HEK293T (cell line): ENCODE measurements at regions not wholly inside any gene's neighbourhood (a gene's known extent, or its start where the extent isn't known, plus 50 kb on each side); places are given as distances from the start of the nearest gene placed in this dataset.

Experiments used
- BHLHE40 ChIP-seq: fragments of 450-650 bp; IDR thresholded peaks from 2 replicates; pipeline ENCODE4 v1.6.1; 2016; ENCODE audit warnings: mild to moderate bottlenecking, moderate library complexity, borderline replicate concordance
- ELF4 ChIP-seq: fragments of 450-650 bp; IDR thresholded peaks from 2 replicates; pipeline ENCODE4 v1.6.1; 2017; ENCODE audit warnings: antibody characterized with exemption
- FOXK2 ChIP-seq: fragments of 450-650 bp; IDR thresholded peaks from 2 replicates; pipeline ENCODE4 v1.6.1; 2016; ENCODE audit warnings: mild to moderate bottlenecking
- FOXM1 ChIP-seq: fragments of 450-650 bp; IDR thresholded peaks from 2 replicates; pipeline ENCODE4 v1.6.1; 2017; ENCODE audit warnings: mild to moderate bottlenecking, borderline replicate concordance
- L3MBTL2 ChIP-seq: fragments of 450-650 bp; conservative IDR thresholded peaks from 2 replicates; pipeline ENCODE4 v1.6.1; 2016; ENCODE audit warnings: mild to moderate bottlenecking
- LEF1 ChIP-seq: fragments of 450-650 bp; IDR thresholded peaks from 2 replicates; pipeline ENCODE4 v1.6.1; 2017; ENCODE audit warnings: mild to moderate bottlenecking, borderline replicate concordance
- SP1 ChIP-seq: fragments of 450-650 bp; IDR thresholded peaks from 2 replicates; pipeline ENCODE4 v1.6.1; 2017
- SUZ12 ChIP-seq: fragments of 450-650 bp; IDR thresholded peaks from 2 replicates; pipeline ENCODE4 v1.6.1; 2016; ENCODE audit warnings: mild to moderate bottlenecking
- TARDBP ChIP-seq: fragments of 450-650 bp; IDR thresholded peaks from 2 replicates; pipeline ENCODE4 v1.6.1; 2016
- ZNF384 ChIP-seq: fragments of 450-650 bp; IDR thresholded peaks from 2 replicates; pipeline ENCODE4 v1.6.1; 2016

GRCh38 chr15:94843060-94843459 is 611.7 kb downstream of the MCTP2 start:
- TF ChIP-seq BHLHE40 (no peak), TARDBP (no peak), FOXM1 (no peak), L3MBTL2 (no peak), SUZ12 (no peak), ELF4 (no peak), ZNF384 (no peak), SP1 (no peak), LEF1 (no peak), FOXK2 (no peak)
